HFF-Myc (cell line): ENCODE measurements at regions not wholly inside any gene's neighbourhood (a gene's known extent, or its start where the extent isn't known, plus 50 kb on each side); places are given as distances from the start of the nearest gene placed in this dataset.

Experiments used
- DNase-seq: peaks from one replicate; pipeline ENCODE4 v3.0.0-alpha.2; 2011; ENCODE audit warnings: low read depth; ENCODE audit errors: extremely low read depth
- H3K4me3 ChIP-seq: replicated peaks from 2 replicates; pipeline ENCODE4 v1.5.1; 2011; ENCODE audit warnings: low read depth, mild to moderate bottlenecking, control low read depth, low read length
- TF ChIP-seq, protein P1 (sequence below): IDR thresholded peaks from 2 replicates; pipeline ENCODE4 v1.5.1; 2012; ENCODE audit warnings: mild to moderate bottlenecking, low read depth, low read length, control low read depth; ENCODE audit errors: missing control alignments

DNA sequence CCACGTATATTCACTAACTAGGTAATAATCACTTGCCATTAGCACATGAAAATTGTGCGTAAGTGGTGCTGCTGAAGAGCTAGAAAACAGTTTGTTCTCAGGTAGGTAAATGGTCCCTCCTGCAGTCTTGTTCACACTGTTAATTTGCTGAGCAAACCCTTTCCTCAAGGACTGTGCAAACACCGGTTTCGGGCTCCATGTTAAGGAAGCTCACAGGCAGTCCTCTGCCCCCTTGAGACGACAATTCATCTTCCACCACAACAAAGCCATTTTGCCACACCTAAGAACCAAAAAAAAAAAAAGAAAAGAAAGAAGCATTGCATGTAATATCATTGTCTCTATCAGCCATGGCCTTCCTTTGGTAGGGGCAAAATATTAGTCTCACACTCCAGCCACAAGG is 193.9 kb downstream of the BCL11A start:
- TF ChIP-seq, protein P1, sequence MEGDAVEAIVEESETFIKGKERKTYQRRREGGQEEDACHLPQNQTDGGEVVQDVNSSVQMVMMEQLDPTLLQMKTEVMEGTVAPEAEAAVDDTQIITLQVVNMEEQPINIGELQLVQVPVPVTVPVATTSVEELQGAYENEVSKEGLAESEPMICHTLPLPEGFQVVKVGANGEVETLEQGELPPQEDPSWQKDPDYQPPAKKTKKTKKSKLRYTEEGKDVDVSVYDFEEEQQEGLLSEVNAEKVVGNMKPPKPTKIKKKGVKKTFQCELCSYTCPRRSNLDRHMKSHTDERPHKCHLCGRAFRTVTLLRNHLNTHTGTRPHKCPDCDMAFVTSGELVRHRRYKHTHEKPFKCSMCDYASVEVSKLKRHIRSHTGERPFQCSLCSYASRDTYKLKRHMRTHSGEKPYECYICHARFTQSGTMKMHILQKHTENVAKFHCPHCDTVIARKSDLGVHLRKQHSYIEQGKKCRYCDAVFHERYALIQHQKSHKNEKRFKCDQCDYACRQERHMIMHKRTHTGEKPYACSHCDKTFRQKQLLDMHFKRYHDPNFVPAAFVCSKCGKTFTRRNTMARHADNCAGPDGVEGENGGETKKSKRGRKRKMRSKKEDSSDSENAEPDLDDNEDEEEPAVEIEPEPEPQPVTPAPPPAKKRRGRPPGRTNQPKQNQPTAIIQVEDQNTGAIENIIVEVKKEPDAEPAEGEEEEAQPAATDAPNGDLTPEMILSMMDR: no peak
- no peak for DNase-seq
- H3K4me3 ChIP-seq: no peak overlapping the region

DNA sequence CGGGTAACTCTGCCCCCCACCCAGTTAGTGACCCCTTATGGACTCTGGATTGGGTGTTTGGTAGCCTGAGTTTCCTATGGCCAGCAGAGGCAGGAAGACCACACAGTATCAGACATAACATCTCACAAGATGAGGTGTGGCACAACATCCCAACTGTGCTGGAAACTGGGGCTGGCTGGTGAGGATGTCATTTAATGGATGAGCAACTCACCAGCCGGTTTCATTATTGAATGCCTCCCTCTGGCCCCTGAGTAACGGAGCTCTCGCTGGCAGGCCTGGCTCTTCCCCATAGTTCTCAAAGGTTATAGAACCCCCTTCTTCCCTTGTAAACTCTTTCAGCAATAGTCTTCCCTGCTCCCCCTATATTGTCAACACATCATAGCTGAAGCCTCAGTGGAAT is 195.0 kb downstream of the BCL11A start:
- DNase-seq: no peak
- TF ChIP-seq, protein P1: no peak

DNA sequence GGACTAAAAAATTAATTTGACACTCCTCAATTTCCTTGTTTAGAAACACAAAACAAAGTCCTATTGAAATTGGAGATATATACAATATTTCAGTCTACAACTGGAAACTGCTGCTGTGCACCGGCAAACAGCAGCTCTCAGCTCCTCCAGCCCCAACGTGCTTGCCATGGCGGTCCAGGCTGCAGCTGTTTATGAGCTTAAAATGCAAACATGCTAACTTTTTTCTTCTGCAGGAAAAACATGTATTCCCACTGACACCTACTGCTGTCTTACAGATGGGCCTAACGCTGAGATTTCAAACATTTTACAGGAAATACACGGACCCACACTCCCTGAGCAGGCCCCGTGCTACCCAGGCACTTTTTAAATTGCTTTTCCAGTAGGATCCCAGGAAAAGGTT is 195.5 kb downstream of the BCL11A start:
- no peak for DNase-seq
- TF ChIP-seq, protein P1: no peak
- no peak overlapping the region for H3K4me3 ChIP-seq

More for the DNA sequence above, 195.0 kb downstream of the BCL11A start:
- H3K4me3 ChIP-seq: no peak overlapping the region

DNA sequence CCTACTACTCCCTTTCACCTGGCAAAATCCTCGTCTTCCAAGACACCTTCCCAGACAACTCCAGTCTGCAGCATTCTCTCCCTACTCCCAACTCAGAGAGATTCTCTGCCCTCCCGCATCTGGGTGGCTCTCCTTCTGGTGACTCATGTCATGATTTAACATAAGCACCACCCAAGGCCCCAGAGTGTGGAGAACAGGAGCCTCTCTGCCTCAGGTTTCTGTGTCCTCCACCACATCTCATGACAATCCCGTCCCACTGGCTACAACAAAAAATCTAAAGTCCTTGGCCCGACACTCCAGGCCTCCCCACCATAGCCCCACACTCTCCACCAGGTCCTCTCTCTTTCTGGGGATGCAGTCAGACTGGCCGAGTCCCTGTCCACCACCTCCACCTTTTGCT is 197.1 kb downstream of the BCL11A start:
- H3K4me3 ChIP-seq: no peak overlapping the region
- TF ChIP-seq, protein P1: no peak
- no peak for DNase-seq

DNA sequence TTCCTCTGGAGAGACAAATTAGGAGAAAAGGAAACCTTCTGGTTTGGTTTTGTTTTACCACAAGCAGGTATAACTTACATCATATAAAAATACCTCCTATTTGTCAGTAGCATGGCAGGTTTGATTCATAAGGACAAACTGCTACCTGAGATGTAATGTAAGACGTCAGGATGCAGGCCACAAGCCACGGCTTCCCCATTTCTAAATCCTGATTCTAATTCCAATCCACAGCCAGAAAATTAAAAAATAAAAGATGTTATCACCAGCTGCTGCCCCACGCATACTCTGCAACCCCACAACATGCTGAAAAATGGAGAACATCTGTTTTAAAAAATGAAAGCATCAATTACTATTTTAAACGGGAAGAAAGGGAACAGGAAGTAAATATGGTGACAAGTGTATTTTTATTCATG is 197.6 kb downstream of the BCL11A start:
- TF ChIP-seq, protein P1: no peak
- no peak overlapping the region for H3K4me3 ChIP-seq
- no peak for DNase-seq

DNA sequence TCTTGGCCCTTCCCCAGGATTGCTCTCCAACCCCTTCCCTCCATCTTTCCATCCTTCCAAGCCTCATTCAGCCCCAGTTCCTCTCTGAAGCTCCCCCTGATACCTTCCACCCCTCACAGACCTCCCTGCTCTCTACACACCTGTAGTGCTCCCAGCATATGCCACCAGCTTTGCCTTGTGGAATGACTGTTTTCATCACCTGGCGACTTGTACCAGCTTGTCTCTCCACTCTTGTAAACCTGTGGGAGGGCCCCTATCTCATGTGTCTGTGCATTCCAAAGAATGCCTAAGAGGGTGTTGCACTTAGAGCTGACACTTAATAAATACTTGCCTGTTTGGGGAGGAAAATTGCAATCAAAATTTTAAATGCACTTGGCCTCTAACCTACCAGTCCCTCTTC is 198.7 kb downstream of the BCL11A start:
- H3K4me3 ChIP-seq: no peak overlapping the region
- TF ChIP-seq, protein P1: no peak
- no peak for DNase-seq

DNA sequence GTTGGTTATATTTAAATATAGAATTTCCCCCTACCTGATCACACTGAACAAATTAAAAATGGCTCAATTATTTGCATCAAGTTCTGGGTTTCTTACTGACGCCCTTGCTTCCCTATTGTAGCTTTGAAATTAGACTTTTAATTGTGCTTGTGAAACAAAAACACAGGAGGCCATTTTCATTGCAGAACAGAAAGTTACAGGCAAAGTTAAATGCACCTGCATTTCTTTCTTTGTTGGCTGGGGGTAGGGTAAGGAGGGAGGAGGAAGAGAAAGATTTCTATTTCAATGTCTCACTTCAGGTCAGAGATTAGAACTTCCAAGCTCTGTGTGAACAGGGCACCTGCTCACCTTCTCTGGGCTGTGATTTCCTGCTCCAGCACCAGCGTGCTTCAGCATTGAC is 199.6 kb downstream of the BCL11A start:
- DNase-seq: no peak
- TF ChIP-seq, protein P1: no peak
- H3K4me3 ChIP-seq: no peak overlapping the region
